ENCODE measurements at regions not wholly inside any gene's neighbourhood (a gene's known extent, or its start where the extent isn't known, plus 50 kb on each side); places are given as distances from the start of the nearest gene placed in this dataset.

- WGBS (ENCODE audit: missing lambda C conversion rate), result 50% methylated on average over 1 of the region's 1 CpG
- no peak overlapping the region for H3K4me3 ChIP-seq
- no peak for DNase-seq (ENCODE audit: low read depth in 1 of 2, low spot score in 1 of 2)
- POLR2A ChIA-PET, result no interaction called here
- H3K27ac ChIP-seq, result no peak overlapping the region
- H3K4me2 ChIP-seq, result no peak overlapping the region
- TF ChIP-seq HOXB13 (CRISPR knock-in tag; IDR thresholded peaks at IDR 0.05; ENCODE audit: low read depth) (no peak), CEBPB (IDR thresholded peaks at IDR 0.05) (no peak), CHD4 (IDR thresholded peaks at IDR 0.05; ENCODE audit: borderline replicate concordance) (no peak), NR3C1 (IDR thresholded peaks at IDR 0.05) (no peak), JUN (IDR thresholded peaks at IDR 0.05) (no peak), BHLHE40 (IDR thresholded peaks at IDR 0.05; ENCODE audit: low read depth, low read length) (no peak)
- no peaks in the 10 kb centered on the region for H3K9me3 ChIP-seq
- ATAC-seq, result no peak
- no peak for FAIRE-seq
- no peaks in the 10 kb centered on the region for H3K4me1 ChIP-seq
- CTCF ChIA-PET, result no interaction called here
These were observed 73.2 kb downstream of the GPR37 start for GRCh38 chr7:124692425-124692824.

- no peak overlapping the region for H3K27ac ChIP-seq
- no peak overlapping the region for H3K4me3 ChIP-seq
- H3K4me1 ChIP-seq, result no peaks in the 10 kb centered on the region
- no peak for ATAC-seq
- ChIA-PET CTCF (interaction anchor here (1.1 kb wide), 1 partner anchor 10 kb away, joined by 3 read pairs; no protein-coding TSS in a partner anchor), POLR2A (no interaction called here)
- no peak for FAIRE-seq
- no peak for DNase-seq (ENCODE audit: low read depth in 1 of 2, low spot score in 1 of 2)
- TF ChIP-seq TP53 (CRISPR knock-in tag; IDR thresholded peaks at IDR 0.05) (no peak), PHF8 (IDR thresholded peaks at IDR 0.05; ENCODE audit: borderline replicate concordance, low read depth) (no peak), BCL3 (IDR thresholded peaks at IDR 0.05) (no peak), HOXB13 (CRISPR knock-in tag; IDR thresholded peaks at IDR 0.05; ENCODE audit: low read depth) (no peak), POLR2AphosphoS2 (conservative IDR thresholded peaks at IDR 0.05; ENCODE audit: low read length) (no peak), RFX5 (IDR thresholded peaks at IDR 0.05) (no peak), SREBF2 (IDR thresholded peaks at IDR 0.05) (no peak), NPAS2 (CRISPR knock-in tag; IDR thresholded peaks at IDR 0.05; ENCODE audit: borderline replicate concordance) (no peak), ESRRA (IDR thresholded peaks at IDR 0.05; ENCODE audit: borderline replicate concordance, low read length) (no peak), RCOR1 (IDR thresholded peaks at IDR 0.05; ENCODE audit: low read depth, low read length) (no peak), EP300 (IDR thresholded peaks at IDR 0.05) (no peak), JUNB (IDR thresholded peaks at IDR 0.05) (no peak), EHF (CRISPR knock-in tag; IDR thresholded peaks at IDR 0.05) (no peak), CEBPB (IDR thresholded peaks at IDR 0.05) (no peak), E2F6 (IDR thresholded peaks at IDR 0.05; ENCODE audit: borderline replicate concordance, low read depth) (no peak), MAZ (IDR thresholded peaks at IDR 0.05; ENCODE audit: borderline replicate concordance, low read depth, low read length) (no peak), BHLHE40 (IDR thresholded peaks at IDR 0.05; ENCODE audit: low read depth, low read length) (no peak), ZSCAN20 (CRISPR knock-in tag; IDR thresholded peaks at IDR 0.05) (no peak)
- H3K4me2 ChIP-seq, result no peak overlapping the region
- H3K9me3 ChIP-seq, result no peaks in the 10 kb centered on the region
These were observed 74.8 kb downstream of the GPR37 start for GRCh38 chr7:124690840-124691239.

- DNase-seq (ENCODE audit: low read depth in 1 of 2, low spot score in 1 of 2) (no peak), ATAC-seq (no peak), FAIRE-seq (no peak)
- Histone ChIP-seq H3K4me3 (no peak overlapping the region), H3K9me3 (no peaks in the 10 kb centered on the region), H3K4me2 (no peak overlapping the region), H3K4me1 (no peaks in the 10 kb centered on the region), H3K27ac (no peak overlapping the region)
- ChIA-PET POLR2A (no interaction called here), CTCF (interaction anchor here (1.1 kb wide), 1 partner anchor 11 kb away, joined by 3 read pairs; no protein-coding TSS in a partner anchor)
- no peak for TF ChIP-seq FOSL2 (IDR thresholded peaks at IDR 0.05)
- TF ChIP-seq FOSL2 (CRISPR knock-in tag; IDR thresholded peaks at IDR 0.05), result no peak
- TF ChIP-seq EHF (CRISPR knock-in tag; IDR thresholded peaks at IDR 0.05), result no peak
- TF ChIP-seq BHLHE40 (IDR thresholded peaks at IDR 0.05; ENCODE audit: low read depth, low read length), result no peak
- no peak for TF ChIP-seq MYC (IDR thresholded peaks at IDR 0.05; ENCODE audit: borderline replicate concordance, low read length)
- no peak for TF ChIP-seq CBX2 (IDR thresholded peaks at IDR 0.05; ENCODE audit: borderline replicate concordance, low read depth)
- no peak for TF ChIP-seq POLR2A (IDR thresholded peaks at IDR 0.05; ENCODE audit: low read length)
- no peak for TF ChIP-seq CHD4 (IDR thresholded peaks at IDR 0.05; ENCODE audit: borderline replicate concordance)
- no peak for TF ChIP-seq CHD2 (IDR thresholded peaks at IDR 0.05; ENCODE audit: low read length, partially characterized antibody)
- no peak for TF ChIP-seq EP300 (IDR thresholded peaks at IDR 0.05)
- TF ChIP-seq E2F6 (IDR thresholded peaks at IDR 0.05; ENCODE audit: borderline replicate concordance, low read depth), result no peak
- no peak for TF ChIP-seq MAFK (IDR thresholded peaks at IDR 0.05; ENCODE audit: partially characterized antibody)
- TF ChIP-seq NPAS2 (CRISPR knock-in tag; IDR thresholded peaks at IDR 0.05; ENCODE audit: borderline replicate concordance), result no peak
- no peak for TF ChIP-seq RFX5 (IDR thresholded peaks at IDR 0.05)
- TF ChIP-seq NR3C1 (IDR thresholded peaks at IDR 0.05), result no peak
- 32% methylated on average over 1 of the region's 1 CpG for WGBS (ENCODE audit: missing lambda C conversion rate)
These were observed 75.7 kb downstream of the GPR37 start for GRCh38 chr7:124689931-124690330.

Data from A549 (cell line).